SKM-1 (cell line): ENCODE measurements at regions not wholly inside any gene's neighbourhood (a gene's known extent, or its start where the extent isn't known, plus 50 kb on each side); places are given as distances from the start of the nearest gene placed in this dataset.

ENCODE experiments used
- DNase-seq: peaks from one replicate; lab custom pipeline; 2025; ENCODE audit not compliant: unreplicated experiment; lab: John Stamatoyannopoulos, UW

GRCh38 chr9:23934291-23934906 is 108.4 kb upstream of the ELAVL2 start:
- DNase-seq, result no peak

- no peak for DNase-seq
Measured at GRCh38 chr9:23933348-23933747, 107.3 kb upstream of the ELAVL2 start.

GRCh38 chr9:23926368-23926767 is 100.3 kb upstream of the ELAVL2 start:
- DNase-seq, result no peak

- DNase-seq, result no peak
Measured at GRCh38 chr9:23914431-23915003, 88.5 kb upstream of the ELAVL2 start.

GRCh38 chr9:23907343-23907742 is 81.3 kb upstream of the ELAVL2 start:
- no peak for DNase-seq

GRCh38 chr9:23887781-23888180 is 61.7 kb upstream of the ELAVL2 start:
- DNase-seq, result no peak
